AG04450 (cell line): ENCODE measurements at regions not wholly inside any gene's neighbourhood (a gene's known extent, or its start where the extent isn't known, plus 50 kb on each side); places are given as distances from the start of the nearest gene placed in this dataset.

ENCODE experiments used
- CTCF ChIA-PET: fragments of 300-600, 350-600 bp; formaldehyde crosslinking; extraction: SDS; loops from one replicate; lab custom pipeline; 2022; ENCODE audit warnings: antibody characterized with exemption, inconsistent platforms; lab: Charles Lee
- POLR2A ChIA-PET: fragments of 350-600 bp; formaldehyde crosslinking; extraction: SDS; loops from one replicate; lab custom pipeline; 2021; ENCODE audit warnings: antibody characterized with exemption, inconsistent platforms; lab: Yijun Ruan, JAX
- DNase-seq: peaks from one replicate; pipeline ENCODE4 v3.0.0-alpha.2; 2011; ENCODE audit warnings: low read depth, low spot score
- H3K27ac ChIP-seq: one replicate; pipeline ENCODE4 v1.5.1; 2012; ENCODE audit warnings: low read depth, low read length, control low read depth
- H3K27me3 ChIP-seq: one replicate; pipeline ENCODE4 v1.6.0; 2012; ENCODE audit warnings: low read length; ENCODE audit not compliant: control insufficient read depth, insufficient read depth
- H3K4me3 ChIP-seq: 2 replicates; pipeline ENCODE4 v1.5.1; 2011; ENCODE audit warnings: mild to moderate bottlenecking, low read depth, low read length, control low read depth
- H3K9me3 ChIP-seq: 2 replicates; pipeline ENCODE4 v1.5.1; 2012; ENCODE audit warnings: low read length; ENCODE audit not compliant: control insufficient read depth, insufficient read depth
- CTCF ChIP-seq: IDR thresholded peaks from 2 replicates; pipeline ENCODE4 v1.5.1; 2011; ENCODE audit warnings: low read depth, low read length, control low read depth, inconsistent platforms

GRCh38 chr1:80447526-80447925 lies 1353.2 kb upstream of the ADGRL2 start:
- no peak for DNase-seq
- CTCF ChIA-PET, result no interaction called here

GRCh38 chr1:80445033-80445432 lies 1355.7 kb upstream of the ADGRL2 start:
- TF ChIP-seq CTCF, result no peak
- Histone ChIP-seq H3K4me3 (no peak overlapping the region), H3K27me3 (no peaks in the 10 kb centered on the region), H3K9me3 (no peaks in the 10 kb centered on the region), H3K27ac (no peak overlapping the region)
- no peak for DNase-seq
- ChIA-PET CTCF (no interaction called here), POLR2A (no interaction called here)

More at GRCh38 chr1:80447526-80447925, 1353.2 kb upstream of the ADGRL2 start:
- Histone ChIP-seq H3K9me3 (no peaks in the 10 kb centered on the region), H3K27me3 (no peaks in the 10 kb centered on the region), H3K4me3 (no peak overlapping the region), H3K27ac (no peak overlapping the region)
- no peak for TF ChIP-seq CTCF
- POLR2A ChIA-PET, result no interaction called here

- CTCF ChIA-PET, result no interaction called here
- H3K27ac ChIP-seq, result no peak overlapping the region
- POLR2A ChIA-PET, result no interaction called here
- no peak for TF ChIP-seq CTCF
- H3K27me3 ChIP-seq, result no peaks in the 10 kb centered on the region
- DNase-seq, result no peak
- no peaks in the 10 kb centered on the region for H3K9me3 ChIP-seq
- no peak overlapping the region for H3K4me3 ChIP-seq
Measured at GRCh38 chr1:80444171-80444570, 1356.6 kb upstream of the ADGRL2 start.

- ChIA-PET CTCF (no interaction called here), POLR2A (no interaction called here)
- H3K4me3 ChIP-seq, result no peak overlapping the region
- DNase-seq, result no peak
- no peaks in the 10 kb centered on the region for H3K9me3 ChIP-seq
- TF ChIP-seq CTCF, result no peak
- no peak overlapping the region for H3K27ac ChIP-seq
- no peaks in the 10 kb centered on the region for H3K27me3 ChIP-seq
Measured at GRCh38 chr1:80441664-80442063, 1359.1 kb upstream of the ADGRL2 start.

GRCh38 chr1:80436851-80437250 lies 1363.9 kb upstream of the ADGRL2 start:
- H3K9me3 ChIP-seq, result no peaks in the 10 kb centered on the region
- POLR2A ChIA-PET, result no interaction called here
- no peaks in the 10 kb centered on the region for H3K27me3 ChIP-seq
- CTCF ChIA-PET, result interaction anchor here (0.6 kb wide), 1 partner anchor 13 kb away, joined by 4 read pairs; no protein-coding TSS in a partner anchor
- H3K27ac ChIP-seq, result no peak overlapping the region
- DNase-seq, result no peak
- TF ChIP-seq CTCF, result no peak
- no peak overlapping the region for H3K4me3 ChIP-seq
